ENCODE measurements at regions not wholly inside any gene's neighbourhood (a gene's known extent, or its start where the extent isn't known, plus 50 kb on each side); places are given as distances from the start of the nearest gene placed in this dataset.

GRCh38 chr1:175851749-175852148, 108.4 kb upstream of the TNR start:
- no peak for TF ChIP-seq CTCF (conservative IDR thresholded peaks at IDR 0.05)
- H2AK5ac ChIP-seq (ENCODE audit: insufficient read length, low read length) = no peak overlapping the region
- H3K36me3 Mint-ChIP-seq (ENCODE audit: insufficient read depth in 1 of 3, low read depth in 3 of 3) = no peaks in the 10 kb centered on the region

More at GRCh38 chr1:175851749-175852148, 108.4 kb upstream of the TNR start:
- H4K91ac ChIP-seq (ENCODE audit: insufficient read length, low read depth, low read length) = no peak overlapping the region
- H3K18ac ChIP-seq (ENCODE audit: insufficient read length, low read depth, low read length) = no peak overlapping the region
- no peak overlapping the region for H3K56ac ChIP-seq (ENCODE audit: insufficient read length, low read depth, low read length)
- H3K23me2 ChIP-seq (ENCODE audit: insufficient read length, low read depth, low read length, poor library complexity, severe bottlenecking) = no peaks in the 10 kb centered on the region
- Mint-ChIP-seq H3K27ac (no peak overlapping the region), H3K9me3 (no peaks in the 10 kb centered on the region), H3K27me3 (ENCODE audit: low read depth) (peaks cover 4% of the 10 kb centered on the region), H3K4me1 (peaks cover 16 to 24% of the 10 kb centered on the region in 2 experiments), H3K4me3 (no peak overlapping the region)
- no CpG with 5 or more reads among the region's 2 CpGs for WGBS (ENCODE audit: extremely low coverage, insufficient read length, low lambda C conversion rate)
- H2BK5ac ChIP-seq (ENCODE audit: insufficient read length, low read length) = no peak overlapping the region
- DNase-seq = no peak
- no peak overlapping the region for H3K14ac ChIP-seq (ENCODE audit: insufficient read depth, low read length)
- H3T11ph ChIP-seq (ENCODE audit: low read length) = no peak overlapping the region
- no peak overlapping the region for H3K4ac ChIP-seq (ENCODE audit: low read depth, low read length)
- no peaks in the 10 kb centered on the region for H4K20me1 ChIP-seq (ENCODE audit: control insufficient read depth, insufficient read depth, insufficient read length)
- no peak overlapping the region for H3K4me2 ChIP-seq (ENCODE audit: insufficient read depth, insufficient read length, low read length)
- no peak overlapping the region for H4K5ac ChIP-seq (ENCODE audit: insufficient read length, low read depth, low read length)
- no peak overlapping the region for H2AFZ ChIP-seq (ENCODE audit: low read length)
- H4K8ac ChIP-seq (replicated peaks; ENCODE audit: insufficient read length, low read depth, low read length) = no peak overlapping the region
- no peak overlapping the region for H2BK20ac ChIP-seq (ENCODE audit: low read depth, low read length, poor library complexity, severe bottlenecking)
- no peak overlapping the region for H2BK120ac ChIP-seq (ENCODE audit: low read depth, low read length, poor library complexity, severe bottlenecking)
- no peak overlapping the region for H2BK15ac ChIP-seq (ENCODE audit: low read depth, low read length)
- H2BK12ac ChIP-seq (ENCODE audit: insufficient read length, low read depth, low read length) = no peak overlapping the region
- H3K4me1 ChIP-seq (ENCODE audit: insufficient read depth, low read length) = no peaks in the 10 kb centered on the region
- H3K9me3 ChIP-seq (ENCODE audit: control insufficient read depth, low read depth, low read length) = no peaks in the 10 kb centered on the region
- no peaks in the 10 kb centered on the region for H3K79me2 ChIP-seq (ENCODE audit: insufficient read depth, low read length)
- H3K27ac ChIP-seq (ENCODE audit: insufficient read length, low read depth, low read length) = no peak overlapping the region
- no peak overlapping the region for H3K23ac ChIP-seq (ENCODE audit: insufficient read length, low read depth, low read length)
- H3K27me3 ChIP-seq (ENCODE audit: insufficient read depth, low read length) = no peaks in the 10 kb centered on the region
- no peaks in the 10 kb centered on the region for H3K79me1 ChIP-seq (ENCODE audit: insufficient read depth, low read depth, low read length, poor library complexity, severe bottlenecking)
- H3K9ac ChIP-seq (ENCODE audit: extremely low read depth, insufficient read length, low read length) = no peak overlapping the region

Data from H9 (cell line).